Loucy (cell line): ENCODE measurements at regions not wholly inside any gene's neighbourhood (a gene's known extent, or its start where the extent isn't known, plus 50 kb on each side); places are given as distances from the start of the nearest gene placed in this dataset.

Experiments used
- H2AFZ ChIP-seq: fragments of 200-600 bp; sonication (generic); 2 replicates; pipeline ENCODE4 v1.6.0; 2016; ENCODE audit warnings: antibody characterized with exemption, mild to moderate bottlenecking, low read length, moderate library complexity
- H3F3A ChIP-seq: fragments of 200-600 bp; 2 replicates; pipeline ENCODE4 v1.6.0; 2016; ENCODE audit warnings: antibody characterized with exemption, low read depth, mild to moderate bottlenecking
- H3K27me3 ChIP-seq: fragments of 200-600 bp; sonication (generic); 2 replicates; pipeline ENCODE4 v1.6.1; 2014; ENCODE audit warnings: low read length, mild to moderate bottlenecking; ENCODE audit not compliant: insufficient read depth, poor library complexity, severe bottlenecking
- H3K36me3 ChIP-seq: fragments of 200-600 bp; sonication (generic); 2 replicates; pipeline ENCODE4 v1.6.1; 2016; ENCODE audit warnings: low read length; ENCODE audit not compliant: insufficient read depth
- H3K4me1 ChIP-seq: fragments of 200-600 bp; sonication (generic); 2 replicates; pipeline ENCODE4 v1.5.1; 2014; ENCODE audit warnings: low read length, mild to moderate bottlenecking; ENCODE audit not compliant: insufficient read depth, poor library complexity, severe bottlenecking
- H3K4me2 ChIP-seq: fragments of 200-600 bp; sonication (generic); 2 replicates; pipeline ENCODE4 v1.6.0; 2014; ENCODE audit warnings: antibody characterized with exemption, low read length, low read depth, mild to moderate bottlenecking; ENCODE audit not compliant: poor library complexity, severe bottlenecking
- H3K4me3 ChIP-seq: fragments of 200-600 bp; sonication (generic); 2 replicates; pipeline ENCODE4 v1.5.1; 2014; ENCODE audit warnings: low read length, mild to moderate bottlenecking, mixed read lengths; ENCODE audit not compliant: poor library complexity, severe bottlenecking
- H3K79me2 ChIP-seq: fragments of 200-600 bp; sonication (generic); 2 replicates; pipeline ENCODE4 v1.6.1; 2014; ENCODE audit warnings: low read length; ENCODE audit not compliant: insufficient read depth
- H3K9ac ChIP-seq: fragments of 200-600 bp; sonication (generic); 2 replicates; pipeline ENCODE4 v1.6.0; 2014; ENCODE audit warnings: mild to moderate bottlenecking, low read depth, low read length, moderate library complexity; ENCODE audit not compliant: poor library complexity, severe bottlenecking
- H3K9me2 ChIP-seq: fragments of 200-600 bp; sonication (generic); replicated peaks from 2 replicates; pipeline ENCODE4 v1.6.1; 2016; ENCODE audit warnings: low read depth, low read length, mixed read lengths
- H3K9me3 ChIP-seq: fragments of 200-600 bp; sonication (generic); 2 replicates; pipeline ENCODE4 v1.6.1; 2014; ENCODE audit warnings: mild to moderate bottlenecking, antibody characterized with exemption, low read length, low read depth; ENCODE audit not compliant: insufficient read depth
- H4K20me1 ChIP-seq: fragments of 200-600 bp; sonication (generic); 2 replicates; pipeline ENCODE4 v1.6.0; 2014; ENCODE audit warnings: antibody characterized with exemption, low read length, mild to moderate bottlenecking; ENCODE audit not compliant: insufficient read depth, poor library complexity, severe bottlenecking
- EZH2phosphoT487 ChIP-seq: fragments of 200-600 bp; IDR thresholded peaks from 2 replicates; pipeline ENCODE4 v1.6.1; 2018; ENCODE audit warnings: antibody characterized with exemption, mild to moderate bottlenecking, moderate library complexity, borderline replicate concordance
- TF ChIP-seq, protein P1 (sequence below): fragments of 200-600 bp; sonication (generic); conservative IDR thresholded peaks from 2 replicates; pipeline ENCODE4 v1.5.1; 2014; ENCODE audit warnings: mild to moderate bottlenecking, antibody characterized with exemption, low read length

DNA sequence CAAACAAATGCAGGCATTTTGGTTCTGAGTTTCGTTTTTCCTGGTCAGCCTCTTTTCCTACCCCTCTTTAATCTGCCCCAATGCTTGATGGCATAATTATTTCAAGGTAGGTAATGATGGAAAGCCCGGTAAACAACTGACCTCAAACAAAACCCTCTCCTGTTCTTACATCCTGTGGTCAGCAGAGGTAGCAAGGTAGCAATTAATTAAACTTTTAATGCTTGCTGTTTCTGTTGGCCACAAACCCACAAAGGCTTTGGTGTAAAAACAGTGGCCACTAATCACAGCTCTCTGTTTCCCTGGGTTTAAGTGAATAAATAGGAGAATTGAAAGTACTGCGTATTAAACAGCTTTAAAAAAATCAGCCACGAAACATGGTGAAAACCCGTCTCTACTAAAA is 261.5 kb upstream of the SOX4 start:
- Histone ChIP-seq H4K20me1 (no peaks in the 10 kb centered on the region), H3K36me3 (no peaks in the 10 kb centered on the region)
- TF ChIP-seq EZH2phosphoT487, result no peak
- TF ChIP-seq, protein P1, sequence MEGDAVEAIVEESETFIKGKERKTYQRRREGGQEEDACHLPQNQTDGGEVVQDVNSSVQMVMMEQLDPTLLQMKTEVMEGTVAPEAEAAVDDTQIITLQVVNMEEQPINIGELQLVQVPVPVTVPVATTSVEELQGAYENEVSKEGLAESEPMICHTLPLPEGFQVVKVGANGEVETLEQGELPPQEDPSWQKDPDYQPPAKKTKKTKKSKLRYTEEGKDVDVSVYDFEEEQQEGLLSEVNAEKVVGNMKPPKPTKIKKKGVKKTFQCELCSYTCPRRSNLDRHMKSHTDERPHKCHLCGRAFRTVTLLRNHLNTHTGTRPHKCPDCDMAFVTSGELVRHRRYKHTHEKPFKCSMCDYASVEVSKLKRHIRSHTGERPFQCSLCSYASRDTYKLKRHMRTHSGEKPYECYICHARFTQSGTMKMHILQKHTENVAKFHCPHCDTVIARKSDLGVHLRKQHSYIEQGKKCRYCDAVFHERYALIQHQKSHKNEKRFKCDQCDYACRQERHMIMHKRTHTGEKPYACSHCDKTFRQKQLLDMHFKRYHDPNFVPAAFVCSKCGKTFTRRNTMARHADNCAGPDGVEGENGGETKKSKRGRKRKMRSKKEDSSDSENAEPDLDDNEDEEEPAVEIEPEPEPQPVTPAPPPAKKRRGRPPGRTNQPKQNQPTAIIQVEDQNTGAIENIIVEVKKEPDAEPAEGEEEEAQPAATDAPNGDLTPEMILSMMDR, result no peak

DNA sequence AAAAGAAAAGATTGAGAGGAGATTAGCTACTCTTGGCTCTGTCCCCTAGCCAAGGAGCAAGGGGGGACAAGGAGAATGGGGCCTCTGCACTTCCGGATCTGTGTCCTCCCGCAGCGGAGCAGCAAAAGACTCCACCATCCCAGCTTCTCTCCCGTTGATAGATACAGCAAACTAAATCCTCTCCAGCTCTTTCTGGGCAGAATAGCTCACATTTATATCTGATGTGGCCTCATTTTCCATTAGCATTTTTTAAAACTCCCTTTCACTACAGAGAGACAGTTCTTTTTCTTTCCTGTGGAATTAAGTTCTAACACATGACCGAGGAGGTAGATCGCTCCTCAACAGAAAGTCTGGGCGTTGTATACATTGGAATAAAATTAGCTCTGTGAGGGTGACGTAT is 260.9 kb upstream of the SOX4 start:
- Histone ChIP-seq H3K9ac (no peak overlapping the region), H3K9me2 (no peaks in the 10 kb centered on the region), H3K9me3 (no peaks in the 10 kb centered on the region), H3K4me2 (no peak overlapping the region), H2AFZ (no peak overlapping the region), H3K27me3 (no peaks in the 10 kb centered on the region), H3K4me1 (peaks cover 4% of the 10 kb centered on the region), H3F3A (no peaks in the 10 kb centered on the region), H3K79me2 (no peaks in the 10 kb centered on the region), H3K4me3 (no peak overlapping the region), H4K20me1 (no peaks in the 10 kb centered on the region), H3K36me3 (no peaks in the 10 kb centered on the region)
- TF ChIP-seq EZH2phosphoT487, result no peak
- TF ChIP-seq, protein P1, result no peak

More for the DNA sequence above, 261.5 kb upstream of the SOX4 start:
- Histone ChIP-seq H3K9me3 (no peaks in the 10 kb centered on the region), H3K4me2 (no peak overlapping the region), H3K4me3 (no peak overlapping the region), H3K4me1 (peaks cover 4% of the 10 kb centered on the region), H2AFZ (no peak overlapping the region), H3K27me3 (no peaks in the 10 kb centered on the region), H3K79me2 (no peaks in the 10 kb centered on the region), H3K9ac (no peak overlapping the region), H3F3A (no peaks in the 10 kb centered on the region), H3K9me2 (no peaks in the 10 kb centered on the region)

DNA sequence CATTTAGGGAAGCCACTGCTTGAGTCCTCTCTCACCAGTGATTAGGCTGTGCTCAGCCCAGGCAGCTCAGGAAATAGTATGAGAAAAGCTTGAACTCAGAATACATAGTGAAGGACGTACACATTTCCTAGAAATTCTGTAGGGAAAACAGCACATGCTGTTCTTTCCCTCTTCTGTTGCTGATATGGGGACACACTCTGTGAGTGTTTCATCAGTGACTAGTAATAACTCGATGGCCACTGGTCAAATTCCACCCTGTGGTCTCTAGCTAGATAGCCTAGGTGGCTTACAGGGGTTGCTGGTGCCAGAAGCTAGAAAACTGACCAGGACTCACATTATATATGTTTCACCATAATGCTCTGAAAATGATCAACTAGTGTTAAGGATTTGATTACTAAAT is 259.8 kb upstream of the SOX4 start:
- H3K36me3 ChIP-seq, result no peaks in the 10 kb centered on the region
- H3K4me2 ChIP-seq, result no peak overlapping the region
- H3K4me1 ChIP-seq, result peaks cover 4% of the 10 kb centered on the region

More for the DNA sequence above, 259.8 kb upstream of the SOX4 start:
- H3F3A ChIP-seq, result no peaks in the 10 kb centered on the region
- no peak for TF ChIP-seq EZH2phosphoT487
- TF ChIP-seq, protein P1, result no peak
- H3K4me3 ChIP-seq, result no peak overlapping the region
- H4K20me1 ChIP-seq, result no peaks in the 10 kb centered on the region
- H3K79me2 ChIP-seq, result no peaks in the 10 kb centered on the region
- no peaks in the 10 kb centered on the region for H3K9me3 ChIP-seq
- H3K27me3 ChIP-seq, result no peaks in the 10 kb centered on the region
- no peaks in the 10 kb centered on the region for H3K9me2 ChIP-seq
- no peak overlapping the region for H3K9ac ChIP-seq
- no peak overlapping the region for H2AFZ ChIP-seq
